ENCODE measurements at regions not wholly inside any gene's neighbourhood (a gene's known extent, or its start where the extent isn't known, plus 50 kb on each side); places are given as distances from the start of the nearest gene placed in this dataset.

DNA sequence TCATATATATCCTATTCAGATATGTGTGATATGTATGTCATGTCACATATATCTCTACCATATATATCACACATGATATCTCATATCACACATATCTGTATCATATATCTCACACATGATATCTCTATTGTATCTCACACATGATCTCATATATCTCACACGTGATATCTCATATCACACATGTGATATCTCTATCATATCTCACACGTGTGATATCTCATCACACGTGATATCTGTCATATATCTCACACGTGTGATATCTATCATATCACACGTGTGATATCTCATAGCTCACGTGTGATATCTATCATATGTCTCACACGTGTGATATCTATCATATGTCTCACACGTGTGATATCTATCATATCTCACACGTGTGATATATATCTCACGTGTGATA is 240.7 kb downstream of the MAP2K4 start:
- ChIA-PET CTCF (no interaction called here), POLR2A (no interaction called here)
- Histone ChIP-seq H3K36me3 (ENCODE audit: control insufficient read depth, insufficient read depth, low read length) (no peaks in the 10 kb centered on the region), H3K27ac (ENCODE audit: low read length) (no peak overlapping the region), H3K4me3 (ENCODE audit: low read depth in 2 of 2, low read length in 2 of 2) (no peak overlapping the region), H3K9me3 (ENCODE audit: control insufficient read depth, insufficient read depth, low read depth, low read length) (no peaks in the 10 kb centered on the region), H3K27me3 (ENCODE audit: control insufficient read depth, insufficient read depth, low read length) (no peaks in the 10 kb centered on the region), H3K4me1 (ENCODE audit: control insufficient read depth, insufficient read depth, low read length) (no peaks in the 10 kb centered on the region)
- ATAC-seq (no peak), DNase-seq (ENCODE audit: low read depth, low spot score) (no peak)
- intact Hi-C loops (cut with micrococcal nuclease; ENCODE audit: unreplicated experiment) (no loop called here), in situ Hi-C loops (cut with HindIII; ENCODE audit: low pct_unique_long_range_greater_than_20kb, low sequenced_read_pairs) (no loop called here)
- no peak for TF ChIP-seq TCF7L2 (IDR thresholded peaks at IDR 0.05; ENCODE audit: low read depth, low read length)
- TF ChIP-seq CTCF (IDR thresholded peaks at IDR 0.05) = no peak
- no peak for TF ChIP-seq SIN3A (IDR thresholded peaks at IDR 0.05; ENCODE audit: borderline replicate concordance, insufficient read depth, low read depth, low read length)
- TF ChIP-seq REST (IDR thresholded peaks at IDR 0.05; ENCODE audit: insufficient read depth in 1 of 2, low read depth in 2 of 2, low read length in 1 of 2) = no peak
- TF ChIP-seq POLR2AphosphoS5 (IDR thresholded peaks at IDR 0.05; ENCODE audit: low read depth, low read length) = no peak
- BruUV-seq (replicated peaks) = no TSS peak

GRCh38 chr17:12269751-12270150 is 249.1 kb downstream of the MAP2K4 start:
- no peaks in the 10 kb centered on the region for H3K9me3 ChIP-seq (ENCODE audit: control insufficient read depth, insufficient read depth, low read depth, low read length)
- H3K27ac ChIP-seq (ENCODE audit: low read length) = no peak overlapping the region
- TF ChIP-seq SIN3A (IDR thresholded peaks at IDR 0.05; ENCODE audit: borderline replicate concordance, insufficient read depth, low read depth, low read length) (no peak), REST (IDR thresholded peaks at IDR 0.05; ENCODE audit: insufficient read depth in 1 of 2, low read depth in 2 of 2, low read length in 1 of 2) (no peak), POLR2AphosphoS5 (IDR thresholded peaks at IDR 0.05; ENCODE audit: low read depth, low read length) (no peak), TCF7L2 (IDR thresholded peaks at IDR 0.05; ENCODE audit: low read depth, low read length) (no peak), CTCF (IDR thresholded peaks at IDR 0.05) (no peak)
- in situ Hi-C loops (cut with HindIII; ENCODE audit: low pct_unique_long_range_greater_than_20kb, low sequenced_read_pairs) (no loop called here), intact Hi-C loops (cut with micrococcal nuclease; ENCODE audit: unreplicated experiment) (no loop called here)
- H3K27me3 ChIP-seq (ENCODE audit: control insufficient read depth, insufficient read depth, low read length) = no peaks in the 10 kb centered on the region
- H3K36me3 ChIP-seq (ENCODE audit: control insufficient read depth, insufficient read depth, low read length) = no peaks in the 10 kb centered on the region
- H3K4me3 ChIP-seq (ENCODE audit: low read depth in 2 of 2, low read length in 2 of 2) = no peak overlapping the region
- ChIA-PET POLR2A (no interaction called here), CTCF (no interaction called here)
- DNase-seq (ENCODE audit: low read depth, low spot score) = no peak
- BruUV-seq (replicated peaks) = no TSS peak
- no peaks in the 10 kb centered on the region for H3K4me1 ChIP-seq (ENCODE audit: control insufficient read depth, insufficient read depth, low read length)
- no peak for ATAC-seq
